A549 (cell line): ENCODE measurements at regions not wholly inside any gene's neighbourhood (a gene's known extent, or its start where the extent isn't known, plus 50 kb on each side); places are given as distances from the start of the nearest gene placed in this dataset.
"Not testable (repeated sequence)": the region's sequence is repeated elsewhere in the genome, so short reads cannot be mapped to it uniquely, and the experiment has no call there.

Experiments
- ATAC-seq, 2 experiments: fragments of 200-7000 bp in 1 of 2; fragments of >200 bp in 1 of 2; cut with Nextera tagmentation in 1 of 2; cut with Tn5 transposase in 1 of 2; 3 replicates each; pipeline versions ENCODE4 v1.8.0 to v1.9.1; 2018 to 2020; ENCODE audit warnings: mild to moderate bottlenecking in 1 of 2, moderate library complexity in 1 of 2
- CTCF ChIA-PET: fragments of 300-600 bp; sonication (Branson Sonifier 250); formaldehyde crosslinking; extraction: SDS; loops from one replicate; lab custom pipeline; 2021; ENCODE audit warnings: antibody characterized with exemption, inconsistent platforms; lab: Yijun Ruan, JAX
- POLR2A ChIA-PET: fragments of 350-600 bp; formaldehyde crosslinking; extraction: SDS; loops from one replicate; lab custom pipeline; 2021; ENCODE audit warnings: antibody characterized with exemption, inconsistent platforms; lab: Yijun Ruan, JAX
- DNase-seq, 2 experiments: peaks; one replicate each; pipeline versions ENCODE4 v3.0.0 to v3.0.0-alpha.2; 2011 to 2016; ENCODE audit warnings: low read depth in 1 of 2, low spot score in 1 of 2
- FAIRE-seq: peaks from 2 replicates; lab custom pipeline; 2011; peaks lifted over from hg19 to GRCh38; lab: Jason Lieb, UNC
- H3K27ac ChIP-seq, 2 experiments: fragments of >200 bp; sonication (Bioruptor Twin); formaldehyde crosslinking; 3 replicates each; pipeline ENCODE4 v1.5.1; 2016 to 2017
- H3K4me1 ChIP-seq: fragments of >200 bp; sonication (Bioruptor Twin); formaldehyde crosslinking; 3 replicates; pipeline ENCODE4 v1.6.1; 2016
- H3K4me2 ChIP-seq: fragments of >200 bp; sonication (Bioruptor Twin); formaldehyde crosslinking; 3 replicates; pipeline ENCODE4 v1.6.1; 2016
- H3K4me3 ChIP-seq: fragments of >200 bp; sonication (Bioruptor Twin); formaldehyde crosslinking; 3 replicates; pipeline ENCODE4 v1.5.1; 2016
- H3K9me3 ChIP-seq: fragments of >200 bp; sonication (Bioruptor Twin); formaldehyde crosslinking; 3 replicates; pipeline ENCODE4 v1.6.1; 2016
- CEBPB ChIP-seq, 2 experiments: fragments of >200 bp in 1 of 2; sonication (Bioruptor Twin) in 1 of 2; formaldehyde crosslinking in 1 of 2; IDR thresholded peaks; 2 replicates each; pipeline ENCODE4 v1.6.1; 2012 to 2016
- CHD2 ChIP-seq: fragments of 150-350 bp; IDR thresholded peaks from 2 replicates; pipeline ENCODE4 v1.6.1; 2014; ENCODE audit warnings: low read length; ENCODE audit not compliant: partially characterized antibody
- EHF ChIP-seq: fragments of 250-450 bp; sonication (Bioruptor Pico); IDR thresholded peaks from 2 replicates; pipeline ENCODE4 v1.5.0; 2020; ENCODE audit warnings: mild to moderate bottlenecking
- ESRRA ChIP-seq: fragments of 150-350 bp; IDR thresholded peaks from 2 replicates; pipeline ENCODE4 v1.6.1; 2014; ENCODE audit warnings: mild to moderate bottlenecking, low read length, borderline replicate concordance
- FOXS1 ChIP-seq: fragments of 250-450 bp; sonication (Bioruptor Pico); IDR thresholded peaks from 2 replicates; pipeline ENCODE4 v1.5.0; 2020; ENCODE audit warnings: mild to moderate bottlenecking, moderate library complexity
- HDAC2 ChIP-seq: fragments of 200-600 bp; sonication (generic); IDR thresholded peaks from 2 replicates; pipeline ENCODE4 v1.6.1; 2016
- HOXB13 ChIP-seq: fragments of 250-450 bp; sonication (Bioruptor Pico); IDR thresholded peaks from 2 replicates; pipeline ENCODE4 v1.5.0; 2020; ENCODE audit warnings: low read depth, mild to moderate bottlenecking, moderate library complexity
- HOXB5 ChIP-seq: fragments of 250-450 bp; sonication (Bioruptor Pico); IDR thresholded peaks from 2 replicates; pipeline ENCODE4 v1.5.0; 2020; ENCODE audit warnings: mild to moderate bottlenecking, moderate library complexity
- JUN ChIP-seq, 2 experiments: fragments of >200 bp; sonication (Bioruptor Twin); formaldehyde crosslinking; IDR thresholded peaks; 2 replicates in 1 of 2; 3 replicates in 1 of 2; pipeline ENCODE4 v1.6.1; 2016 to 2017
- MAFK ChIP-seq: fragments of 450-650 bp; IDR thresholded peaks from 2 replicates; pipeline ENCODE4 v1.6.1; 2014; ENCODE audit not compliant: partially characterized antibody
- MAZ ChIP-seq: fragments of 150-350 bp; IDR thresholded peaks from 2 replicates; pipeline ENCODE4 v1.6.1; 2014; ENCODE audit warnings: antibody characterized with exemption, low read depth, low read length, borderline replicate concordance
- MYC ChIP-seq: IDR thresholded peaks from 2 replicates; pipeline ENCODE4 v1.6.1; 2012; ENCODE audit warnings: mild to moderate bottlenecking, inconsistent platforms, low read length, improper control_type of control experiment, borderline replicate concordance
- NFE2L2 ChIP-seq: fragments of 150-350 bp; conservative IDR thresholded peaks from 2 replicates; pipeline ENCODE4 v1.6.1; 2014; ENCODE audit warnings: low read length
- NPAS2 ChIP-seq: fragments of 250-450 bp; sonication (Bioruptor Pico); IDR thresholded peaks from 2 replicates; pipeline ENCODE4 v1.8.0; 2022; ENCODE audit warnings: mild to moderate bottlenecking, moderate library complexity, borderline replicate concordance
- NR3C1 ChIP-seq: fragments of >200 bp; sonication (Bioruptor Twin); formaldehyde crosslinking; IDR thresholded peaks from 3 replicates; pipeline ENCODE4 v1.6.1; 2017
- RNF2 ChIP-seq: fragments of 200-600 bp; sonication (generic); IDR thresholded peaks from 2 replicates; pipeline ENCODE4 v1.6.1; 2016; ENCODE audit warnings: low read depth, mild to moderate bottlenecking, antibody characterized with exemption, moderate library complexity, borderline replicate concordance
- SMC3 ChIP-seq: fragments of >200 bp; sonication (Bioruptor Twin); formaldehyde crosslinking; IDR thresholded peaks from 3 replicates; pipeline ENCODE4 v1.6.1; 2018; ENCODE audit warnings: inconsistent platforms
- SREBF2 ChIP-seq: fragments of 450-650 bp; IDR thresholded peaks from 2 replicates; pipeline ENCODE4 v1.6.1; 2014; ENCODE audit warnings: mild to moderate bottlenecking, moderate library complexity
- TFCP2L1 ChIP-seq: fragments of 250-450 bp; sonication (Bioruptor Pico); IDR thresholded peaks from 2 replicates; pipeline ENCODE4 v1.5.0; 2021; ENCODE audit warnings: mild to moderate bottlenecking
- ZFP36 ChIP-seq: fragments of 450-650 bp; IDR thresholded peaks from 2 replicates; pipeline ENCODE4 v1.6.1; 2014; ENCODE audit warnings: borderline replicate concordance; ENCODE audit not compliant: partially characterized antibody
- WGBS: methylation state at CpG from one replicate; pipeline ENCODE4 v1.1.6; 2017; ENCODE audit errors: missing lambda C conversion rate; 5-methylcytosine and 5-hydroxymethylcytosine counted together
- TF ChIP-seq, protein P1 (sequence below): fragments of 150-350 bp; IDR thresholded peaks from 2 replicates; pipeline ENCODE4 v1.6.1; 2014; ENCODE audit warnings: low read depth, mild to moderate bottlenecking, low read length
- TF ChIP-seq, protein P2 (sequence below): fragments of 250-450 bp; sonication (Bioruptor Pico); IDR thresholded peaks from 2 replicates; pipeline ENCODE4 v1.5.0; 2020; ENCODE audit warnings: low read depth, mild to moderate bottlenecking, moderate library complexity
- TF ChIP-seq, protein P3 (sequence below): IDR thresholded peaks from 2 replicates; pipeline ENCODE4 v1.6.1; 2012; ENCODE audit warnings: low read depth, borderline replicate concordance
- TF ChIP-seq, protein P4 (sequence below): fragments of 250-450 bp; sonication (Bioruptor Pico); IDR thresholded peaks from 2 replicates; pipeline ENCODE4 v1.5.0; 2021; ENCODE audit warnings: mild to moderate bottlenecking, moderate library complexity, borderline replicate concordance
- TF ChIP-seq, protein P5 (sequence below): fragments of >200 bp; sonication (Bioruptor Twin); formaldehyde crosslinking; IDR thresholded peaks from 3 replicates; pipeline ENCODE4 v1.6.1; 2016
- TF ChIP-seq, protein P6 (sequence below): fragments of 450-650 bp; IDR thresholded peaks from 2 replicates; pipeline ENCODE4 v1.6.1; 2014; ENCODE audit warnings: antibody characterized with exemption

DNA sequence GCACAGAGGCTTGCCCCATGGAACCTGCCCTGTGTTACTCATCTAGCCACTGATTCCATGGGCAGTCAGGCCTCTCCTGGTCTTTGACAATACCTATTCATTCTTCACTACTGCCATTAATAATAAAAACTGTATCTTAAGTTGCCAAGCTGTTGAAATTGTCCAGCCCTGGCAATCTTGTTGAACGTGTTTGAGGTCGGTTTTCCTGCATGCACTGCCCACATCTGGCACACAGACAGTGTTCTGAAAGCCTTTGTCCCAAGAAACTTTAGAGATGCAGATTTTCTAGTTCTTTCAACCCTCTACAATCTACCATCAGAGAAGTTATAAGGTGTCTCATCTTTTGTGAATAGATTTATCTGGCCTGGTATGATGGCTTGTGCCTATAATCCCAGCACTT lies 567.2 kb upstream of the NECTIN3 start (continued):
- TF ChIP-seq, protein P1, sequence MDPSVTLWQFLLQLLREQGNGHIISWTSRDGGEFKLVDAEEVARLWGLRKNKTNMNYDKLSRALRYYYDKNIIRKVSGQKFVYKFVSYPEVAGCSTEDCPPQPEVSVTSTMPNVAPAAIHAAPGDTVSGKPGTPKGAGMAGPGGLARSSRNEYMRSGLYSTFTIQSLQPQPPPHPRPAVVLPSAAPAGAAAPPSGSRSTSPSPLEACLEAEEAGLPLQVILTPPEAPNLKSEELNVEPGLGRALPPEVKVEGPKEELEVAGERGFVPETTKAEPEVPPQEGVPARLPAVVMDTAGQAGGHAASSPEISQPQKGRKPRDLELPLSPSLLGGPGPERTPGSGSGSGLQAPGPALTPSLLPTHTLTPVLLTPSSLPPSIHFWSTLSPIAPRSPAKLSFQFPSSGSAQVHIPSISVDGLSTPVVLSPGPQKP, result no peak
- no peak for TF ChIP-seq JUN (IDR thresholded peaks at IDR 0.05)

DNA sequence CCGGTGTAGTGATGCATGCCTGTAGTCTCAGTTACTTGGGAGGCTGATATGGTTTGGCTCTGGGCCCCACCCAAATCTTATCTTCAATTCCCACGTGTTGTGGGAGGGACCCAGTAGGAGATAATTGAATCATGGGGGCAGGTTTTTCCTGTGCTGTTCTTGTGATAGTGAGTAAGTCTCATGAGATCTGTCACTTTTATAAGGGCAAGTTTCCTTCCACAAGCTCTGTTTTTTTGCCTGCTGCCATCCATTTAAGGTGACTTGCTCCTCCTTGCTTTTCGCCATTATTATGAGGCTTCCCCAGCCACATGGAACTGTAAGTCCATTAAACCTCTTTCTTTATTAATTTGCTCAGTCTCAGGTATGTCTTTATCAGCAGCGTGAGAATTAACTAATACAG lies 566.7 kb upstream of the NECTIN3 start:
- CTCF ChIA-PET, result no interaction called here
- ATAC-seq (no peak), DNase-seq (no peak)
- WGBS, result 80% methylated on average over 4 of the region's 4 CpGs
- H3K4me1 ChIP-seq, result no peaks in the 10 kb centered on the region
- POLR2A ChIA-PET, result no interaction called here
- TF ChIP-seq CEBPB (IDR thresholded peaks at IDR 0.05) (no peak), SREBF2 (no peak), MAZ (no peak), TFCP2L1 (CRISPR knock-in tag) (no peak), MYC (no peak), JUN (IDR thresholded peaks at IDR 0.05) (no peak), NPAS2 (CRISPR knock-in tag) (no peak), EHF (CRISPR knock-in tag) (no peak), HOXB5 (CRISPR knock-in tag) (no peak), HDAC2 (no peak), MAFK (no peak), FOXS1 (CRISPR knock-in tag) (no peak), ESRRA (no peak)
- TF ChIP-seq, protein P2, sequence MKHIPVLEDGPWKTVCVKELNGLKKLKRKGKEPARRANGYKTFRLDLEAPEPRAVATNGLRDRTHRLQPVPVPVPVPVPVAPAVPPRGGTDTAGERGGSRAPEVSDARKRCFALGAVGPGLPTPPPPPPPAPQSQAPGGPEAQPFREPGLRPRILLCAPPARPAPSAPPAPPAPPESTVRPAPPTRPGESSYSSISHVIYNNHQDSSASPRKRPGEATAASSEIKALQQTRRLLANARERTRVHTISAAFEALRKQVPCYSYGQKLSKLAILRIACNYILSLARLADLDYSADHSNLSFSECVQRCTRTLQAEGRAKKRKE (CRISPR knock-in tag), result no peak
- TF ChIP-seq, protein P3, sequence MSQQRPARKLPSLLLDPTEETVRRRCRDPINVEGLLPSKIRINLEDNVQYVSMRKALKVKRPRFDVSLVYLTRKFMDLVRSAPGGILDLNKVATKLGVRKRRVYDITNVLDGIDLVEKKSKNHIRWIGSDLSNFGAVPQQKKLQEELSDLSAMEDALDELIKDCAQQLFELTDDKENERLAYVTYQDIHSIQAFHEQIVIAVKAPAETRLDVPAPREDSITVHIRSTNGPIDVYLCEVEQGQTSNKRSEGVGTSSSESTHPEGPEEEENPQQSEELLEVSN, result no peak
- TF ChIP-seq, all 56 proteins: peak for 0
- H3K4me3 ChIP-seq, result no peak overlapping the region
- FAIRE-seq, result no peak
- H3K9me3 ChIP-seq, result peaks cover 5% of the 10 kb centered on the region; the same call in 1 of the 3 replicates
- no peak overlapping the region for H3K27ac ChIP-seq
- no peak overlapping the region for H3K4me2 ChIP-seq

DNA sequence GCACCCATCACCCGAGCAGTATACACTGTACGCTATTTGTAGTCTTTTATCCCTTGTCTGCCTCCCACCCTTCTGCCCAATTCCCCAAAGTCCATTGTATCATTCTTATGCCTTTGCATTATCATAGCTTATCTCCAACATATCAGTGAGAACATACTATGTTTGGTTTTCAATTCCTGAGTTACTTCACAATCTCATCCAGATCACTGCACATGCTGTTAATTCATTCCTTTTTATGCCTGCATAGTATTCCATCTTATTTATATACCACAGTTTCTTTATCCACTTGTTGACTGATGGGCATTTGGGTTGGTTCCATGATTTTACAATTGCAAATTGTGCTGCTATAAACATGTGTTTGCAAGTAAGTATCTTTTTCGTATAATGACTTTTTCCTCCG lies 564.7 kb upstream of the NECTIN3 start:
- no peak for FAIRE-seq
- no peaks in the 10 kb centered on the region for H3K4me1 ChIP-seq
- CTCF ChIA-PET, result no interaction called here

DNA sequence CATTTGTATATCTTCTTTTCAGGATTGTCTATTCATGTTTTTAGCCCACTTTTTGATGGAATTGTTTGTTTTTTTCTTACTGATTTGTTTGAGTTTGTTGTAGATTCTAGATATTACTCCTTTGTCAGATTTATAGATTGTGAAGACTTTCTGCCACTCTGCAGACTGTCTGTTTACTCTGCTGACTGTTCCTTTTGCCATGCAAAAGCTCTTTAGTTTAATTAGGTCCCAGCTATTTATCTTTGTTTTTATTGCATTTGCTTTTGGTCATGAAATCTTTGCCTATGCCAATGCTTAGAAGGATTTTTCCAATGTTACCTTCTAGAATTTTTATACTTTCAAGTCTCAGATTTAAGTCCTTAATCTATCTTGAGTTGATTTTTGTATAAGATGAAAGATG lies 564.0 kb upstream of the NECTIN3 start:
- H3K4me2 ChIP-seq, POLR2A ChIA-PET, H3K9me3 ChIP-seq, H3K4me3 ChIP-seq, H3K27ac ChIP-seq, ATAC-seq, H3K4me1 ChIP-seq, DNase-seq, FAIRE-seq, CTCF ChIA-PET: not testable (repeated sequence)

More for the DNA sequence above, 564.7 kb upstream of the NECTIN3 start:
- Histone ChIP-seq H3K9me3 (peaks cover 5% of the 10 kb centered on the region; the same call in 1 of the 3 replicates), H3K4me2 (no peak overlapping the region), H3K4me3 (no peak overlapping the region)
- POLR2A ChIA-PET, result no interaction called here
- DNase-seq (no peak), ATAC-seq (no peak)
- 81% methylated on average over 4 of the region's 4 CpGs for WGBS
- no peak for TF ChIP-seq MAFK
- no peak for TF ChIP-seq HOXB5 (CRISPR knock-in tag)
- no peak for TF ChIP-seq NR3C1
- no peak for TF ChIP-seq ZFP36
- no peak for TF ChIP-seq SMC3
- TF ChIP-seq, protein P4, sequence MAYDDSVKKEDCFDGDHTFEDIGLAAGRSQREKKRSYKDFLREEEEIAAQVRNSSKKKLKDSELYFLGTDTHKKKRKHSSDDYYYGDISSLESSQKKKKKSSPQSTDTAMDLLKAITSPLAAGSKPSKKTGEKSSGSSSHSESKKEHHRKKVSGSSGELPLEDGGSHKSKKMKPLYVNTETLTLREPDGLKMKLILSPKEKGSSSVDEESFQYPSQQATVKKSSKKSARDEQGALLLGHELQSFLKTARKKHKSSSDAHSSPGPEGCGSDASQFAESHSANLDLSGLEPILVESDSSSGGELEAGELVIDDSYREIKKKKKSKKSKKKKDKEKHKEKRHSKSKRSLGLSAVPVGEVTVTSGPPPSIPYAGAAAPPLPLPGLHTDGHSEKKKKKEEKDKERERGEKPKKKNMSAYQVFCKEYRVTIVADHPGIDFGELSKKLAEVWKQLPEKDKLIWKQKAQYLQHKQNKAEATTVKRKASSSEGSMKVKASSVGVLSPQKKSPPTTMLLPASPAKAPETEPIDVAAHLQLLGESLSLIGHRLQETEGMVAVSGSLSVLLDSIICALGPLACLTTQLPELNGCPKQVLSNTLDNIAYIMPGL, result no peak
- TF ChIP-seq HOXB13, result no peak
- TF ChIP-seq, protein P5, sequence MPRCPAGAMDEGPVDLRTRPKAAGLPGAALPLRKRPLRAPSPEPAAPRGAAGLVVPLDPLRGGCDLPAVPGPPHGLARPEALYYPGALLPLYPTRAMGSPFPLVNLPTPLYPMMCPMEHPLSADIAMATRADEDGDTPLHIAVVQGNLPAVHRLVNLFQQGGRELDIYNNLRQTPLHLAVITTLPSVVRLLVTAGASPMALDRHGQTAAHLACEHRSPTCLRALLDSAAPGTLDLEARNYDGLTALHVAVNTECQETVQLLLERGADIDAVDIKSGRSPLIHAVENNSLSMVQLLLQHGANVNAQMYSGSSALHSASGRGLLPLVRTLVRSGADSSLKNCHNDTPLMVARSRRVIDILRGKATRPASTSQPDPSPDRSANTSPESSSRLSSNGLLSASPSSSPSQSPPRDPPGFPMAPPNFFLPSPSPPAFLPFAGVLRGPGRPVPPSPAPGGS, result no peak
- no peak for TF ChIP-seq NFE2L2
- TF ChIP-seq, protein P1, result no peak
- TF ChIP-seq, protein P6, sequence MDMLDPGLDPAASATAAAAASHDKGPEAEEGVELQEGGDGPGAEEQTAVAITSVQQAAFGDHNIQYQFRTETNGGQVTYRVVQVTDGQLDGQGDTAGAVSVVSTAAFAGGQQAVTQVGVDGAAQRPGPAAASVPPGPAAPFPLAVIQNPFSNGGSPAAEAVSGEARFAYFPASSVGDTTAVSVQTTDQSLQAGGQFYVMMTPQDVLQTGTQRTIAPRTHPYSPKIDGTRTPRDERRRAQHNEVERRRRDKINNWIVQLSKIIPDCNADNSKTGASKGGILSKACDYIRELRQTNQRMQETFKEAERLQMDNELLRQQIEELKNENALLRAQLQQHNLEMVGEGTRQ, result no peak
- no peak for TF ChIP-seq RNF2
- TF ChIP-seq CHD2, result no peak
- TF ChIP-seq JUN (IDR thresholded peaks at IDR 0.05), result no peak
- TF ChIP-seq, all 56 proteins: peak for 0
- H3K27ac ChIP-seq, result no peak overlapping the region
